GM19397 (cell line): ENCODE measurements at regions not wholly inside any gene's neighbourhood (a gene's known extent, or its start where the extent isn't known, plus 50 kb on each side); places are given as distances from the start of the nearest gene placed in this dataset.

Source experiments
- ATAC-seq: cut with Tn5 transposase; IDR thresholded peaks from one replicate; pipeline ENCODE4 v1.9.1; 2021; ENCODE audit warnings: mild to moderate bottlenecking, moderate library complexity; ENCODE audit not compliant: unreplicated experiment

DNA sequence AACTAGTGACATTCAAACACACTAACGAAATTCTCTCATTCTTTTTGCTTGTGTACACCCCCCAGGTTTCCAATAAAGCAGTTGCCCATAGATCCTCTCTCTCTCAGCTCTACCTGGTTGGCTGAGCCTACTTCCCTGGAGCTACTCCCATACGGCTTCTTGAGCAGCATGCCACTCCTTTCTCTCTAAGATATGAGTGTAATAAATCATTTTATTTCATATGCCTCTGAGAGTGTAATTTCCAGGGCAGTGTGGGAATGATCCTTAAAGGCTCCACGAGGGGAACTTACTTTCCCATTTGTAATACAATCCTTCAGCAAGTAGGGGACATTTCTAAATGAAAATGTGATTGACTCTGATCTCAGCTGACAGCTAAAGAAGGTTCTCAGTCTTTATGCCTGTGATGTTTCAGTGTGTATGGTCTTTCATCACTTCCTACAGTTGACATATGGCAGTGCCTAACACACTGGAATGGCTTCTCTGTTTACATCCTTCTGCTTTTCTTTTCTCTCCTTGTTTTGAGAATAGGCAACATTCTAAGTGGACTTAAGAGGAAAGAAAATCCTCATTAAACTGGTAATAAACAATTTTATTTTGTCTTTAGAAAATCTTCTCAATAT is 1194.3 kb upstream of the CDH8 start:
- no peak for ATAC-seq

DNA sequence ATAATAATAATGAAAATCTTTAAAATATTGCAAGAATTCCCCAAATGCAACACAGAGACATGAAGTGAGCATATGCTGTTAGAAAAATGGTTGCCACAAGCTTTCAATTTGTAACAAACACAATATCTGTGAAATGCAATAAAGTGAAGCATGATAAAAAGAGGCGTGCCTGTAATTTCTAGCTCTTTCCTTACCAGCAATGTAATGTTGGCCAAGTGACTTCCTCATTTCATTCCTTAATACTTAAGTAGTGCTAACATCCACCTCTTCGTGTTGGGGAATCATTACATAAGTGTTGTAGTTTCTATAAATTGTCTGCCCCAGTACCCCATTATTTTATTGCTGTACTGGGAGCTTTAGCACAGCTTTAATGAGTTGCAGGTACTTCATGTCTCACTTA is 1192.0 kb upstream of the CDH8 start:
- ATAC-seq = no peak

DNA sequence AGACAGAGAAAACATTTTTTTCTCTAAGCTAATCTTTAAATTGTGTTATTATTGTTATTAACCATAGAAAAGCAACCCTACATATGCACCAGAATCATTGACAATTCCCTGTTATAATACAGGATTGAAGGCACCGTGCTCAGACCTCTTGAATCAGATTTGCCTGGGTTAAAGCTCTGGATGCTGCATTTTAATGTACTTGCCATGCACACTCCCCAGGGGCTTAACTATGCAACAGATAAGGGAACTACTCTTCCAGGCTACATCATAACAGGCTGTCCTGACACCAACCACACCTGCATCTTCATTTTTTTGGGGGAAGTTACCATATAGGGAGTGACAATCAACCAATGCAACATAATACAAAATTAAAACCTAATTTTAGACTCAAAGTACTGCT is 1187.6 kb upstream of the CDH8 start:
- ATAC-seq = no peak

DNA sequence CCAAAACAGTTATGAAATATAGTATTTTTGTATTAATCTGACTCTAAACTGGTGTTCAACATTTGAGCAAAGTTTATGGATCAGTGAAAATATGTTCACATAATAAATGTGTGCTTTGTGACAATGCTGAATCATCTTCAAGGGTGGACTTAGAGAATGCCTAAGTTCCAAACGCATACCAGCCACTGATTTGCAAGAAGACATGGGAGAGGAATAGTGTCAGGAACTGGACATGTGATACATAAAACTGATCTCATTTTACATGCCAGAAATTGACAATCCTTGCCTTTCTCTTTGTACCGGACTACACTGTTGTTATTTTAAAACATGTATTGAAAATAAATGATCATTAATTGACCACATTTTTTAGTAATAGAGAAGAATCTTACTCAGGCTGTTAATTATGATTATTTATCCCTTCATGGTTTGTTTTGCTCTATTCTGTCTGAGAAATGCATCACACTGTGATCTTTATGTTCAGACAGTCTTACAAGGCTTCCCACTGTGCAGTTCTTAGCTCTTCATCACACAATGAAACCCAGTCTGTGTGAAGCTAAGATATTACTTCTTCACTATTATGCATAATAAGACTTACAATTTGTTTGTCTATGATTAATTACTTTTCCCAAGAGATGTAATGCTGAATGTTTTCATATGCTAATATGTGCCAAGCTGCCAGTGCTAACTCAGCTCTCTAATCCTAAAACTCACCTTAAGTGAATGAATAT is 1180.6 kb upstream of the CDH8 start:
- ATAC-seq = no peak

DNA sequence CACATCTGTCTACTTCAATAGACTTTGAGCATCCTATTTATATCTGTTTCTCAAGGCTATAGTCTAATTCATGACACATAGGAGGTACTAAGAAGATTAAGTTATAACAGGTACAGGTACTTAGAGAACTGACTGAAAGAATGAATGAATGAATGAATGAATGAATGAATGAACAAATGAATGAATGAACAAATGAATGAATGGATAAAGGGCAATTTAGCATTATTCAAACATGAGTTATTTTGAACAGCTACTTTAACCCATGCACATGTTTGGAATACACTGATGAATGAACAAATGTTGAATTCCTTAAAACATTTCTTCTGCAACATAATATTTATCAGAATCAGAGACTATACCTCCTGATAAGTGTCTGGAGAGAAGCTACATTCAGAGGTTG is 1165.6 kb upstream of the CDH8 start:
- no peak for ATAC-seq

DNA sequence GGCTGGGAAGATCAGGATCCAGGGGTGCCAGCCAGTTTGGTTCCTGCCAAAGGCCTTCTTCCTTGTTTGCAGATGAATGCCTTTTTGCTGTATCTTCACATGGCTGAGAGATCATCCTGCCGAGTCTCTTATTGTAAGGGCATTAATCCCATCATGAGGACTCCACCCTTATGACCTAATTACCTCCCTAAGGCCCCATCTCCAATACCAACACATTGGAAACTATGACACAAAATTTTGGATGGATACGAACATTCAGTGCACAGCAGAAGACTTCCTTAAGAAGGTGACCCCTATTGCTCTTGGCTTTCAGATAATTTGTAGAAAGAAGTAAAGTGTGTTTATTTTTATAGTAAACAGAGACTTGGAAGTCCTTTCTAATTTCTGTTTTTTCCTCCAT is 1164.7 kb upstream of the CDH8 start:
- no peak for ATAC-seq

DNA sequence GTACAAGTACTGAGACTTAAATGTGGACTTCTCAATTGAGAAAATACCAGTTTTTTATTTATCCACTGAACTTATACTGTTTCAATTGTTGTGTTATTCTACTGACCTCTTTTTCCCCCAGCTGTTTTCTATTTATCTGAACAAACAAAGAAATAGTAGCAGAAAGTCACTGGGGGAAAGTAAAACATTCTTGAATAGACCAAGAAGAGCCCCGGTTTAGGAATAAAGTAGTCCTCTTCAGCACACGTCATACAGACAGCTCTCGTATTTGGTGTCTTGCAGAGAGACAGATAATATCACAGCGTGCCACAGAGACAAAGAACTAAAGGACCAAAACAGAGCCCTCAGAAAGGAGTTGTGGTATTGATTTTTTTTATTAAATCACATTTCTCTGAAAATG is 1159.1 kb upstream of the CDH8 start:
- no peak for ATAC-seq

DNA sequence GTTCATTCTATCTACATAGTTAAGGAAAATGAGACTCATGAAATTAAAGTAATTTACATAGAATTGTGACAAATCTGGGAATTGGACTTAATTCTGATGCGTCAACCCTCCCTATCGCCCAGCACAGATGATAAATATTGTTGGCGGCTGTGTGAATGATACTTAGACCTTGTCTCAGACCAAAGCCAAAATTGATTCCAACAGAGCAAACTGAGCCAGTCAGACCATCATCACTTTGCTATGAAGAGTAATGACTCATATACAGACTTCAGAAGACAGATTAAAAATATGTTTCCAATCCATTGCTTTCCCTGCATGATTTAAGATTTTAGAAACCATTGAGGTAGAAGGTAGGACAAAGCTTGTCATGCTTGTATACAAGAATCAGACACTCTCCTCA is 1156.7 kb upstream of the CDH8 start:
- ATAC-seq = no peak

DNA sequence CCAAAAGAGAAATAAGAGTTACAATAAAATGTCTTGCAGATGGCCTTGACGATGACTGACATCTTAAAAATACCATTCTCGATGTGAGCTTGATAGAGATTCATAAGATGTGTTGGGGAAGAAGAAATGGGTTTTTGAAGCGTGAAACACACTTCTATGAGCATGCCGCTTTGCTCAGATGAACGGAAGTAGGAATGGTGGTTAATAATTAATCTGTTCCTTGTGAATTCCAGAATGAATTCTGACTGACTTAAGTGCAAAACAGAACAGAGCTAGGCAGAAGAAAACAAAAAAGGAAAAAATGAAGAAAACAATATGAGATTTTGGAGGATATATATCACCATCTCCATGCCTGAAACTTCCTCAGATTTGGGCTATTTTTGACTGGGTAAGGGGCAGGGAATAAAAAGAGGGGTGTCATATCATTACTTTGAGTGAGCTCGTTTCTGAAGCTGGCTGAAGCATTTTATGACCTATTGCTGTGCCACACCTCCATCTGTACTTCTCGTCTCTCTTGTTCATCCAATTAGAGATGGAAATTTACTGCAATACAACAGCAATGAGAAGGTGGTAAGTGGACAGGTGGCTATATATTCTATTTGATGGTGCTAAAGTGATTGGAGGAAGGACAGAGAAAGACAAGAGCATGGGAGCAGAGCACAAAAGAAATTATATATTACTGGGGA is 1152.0 kb upstream of the CDH8 start:
- no peak for ATAC-seq

DNA sequence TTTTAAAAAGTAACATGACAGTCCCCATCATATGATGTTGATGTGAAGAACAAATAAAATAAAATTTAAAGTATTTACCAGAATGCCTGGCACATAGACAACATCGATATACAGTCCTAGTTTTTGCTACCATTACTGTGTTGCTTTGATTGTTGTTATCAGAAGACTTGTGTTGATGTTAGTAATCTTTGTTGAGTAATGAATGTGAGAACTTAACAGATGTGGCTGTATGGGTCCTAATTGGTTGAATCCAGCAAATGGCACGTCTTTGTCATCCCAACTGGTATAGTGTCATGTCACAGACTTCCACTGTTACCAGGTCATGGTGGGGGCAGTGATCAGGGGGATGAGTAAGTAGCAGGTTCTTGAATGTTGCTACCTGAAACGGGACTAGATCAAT is 1151.4 kb upstream of the CDH8 start:
- no peak for ATAC-seq

DNA sequence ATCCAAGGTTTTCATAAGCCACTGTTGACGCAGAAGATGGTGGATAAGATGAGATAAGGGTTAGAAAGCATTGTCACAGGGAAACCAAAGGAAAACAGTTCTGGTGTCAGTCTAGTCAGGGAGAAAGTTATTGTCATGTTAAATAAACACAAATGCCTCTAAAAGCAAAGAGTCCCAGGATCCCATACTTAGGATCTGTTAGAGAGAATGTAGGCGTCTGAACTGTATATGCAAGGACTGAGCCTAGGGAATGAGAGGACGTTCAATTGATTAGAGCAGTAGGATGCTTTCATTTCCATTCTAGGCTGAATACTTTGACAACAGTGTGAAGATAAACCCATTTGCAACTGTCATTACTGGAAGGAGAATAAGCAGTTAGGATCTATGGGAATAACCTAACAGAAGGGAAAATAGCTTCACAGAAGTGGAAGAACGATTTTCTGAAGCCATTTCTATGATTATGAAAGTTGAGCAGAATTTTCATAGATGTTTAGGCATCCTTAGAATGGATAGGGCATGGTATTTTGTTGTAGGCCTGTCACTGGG is 1149.1 kb upstream of the CDH8 start:
- no peak for ATAC-seq

DNA sequence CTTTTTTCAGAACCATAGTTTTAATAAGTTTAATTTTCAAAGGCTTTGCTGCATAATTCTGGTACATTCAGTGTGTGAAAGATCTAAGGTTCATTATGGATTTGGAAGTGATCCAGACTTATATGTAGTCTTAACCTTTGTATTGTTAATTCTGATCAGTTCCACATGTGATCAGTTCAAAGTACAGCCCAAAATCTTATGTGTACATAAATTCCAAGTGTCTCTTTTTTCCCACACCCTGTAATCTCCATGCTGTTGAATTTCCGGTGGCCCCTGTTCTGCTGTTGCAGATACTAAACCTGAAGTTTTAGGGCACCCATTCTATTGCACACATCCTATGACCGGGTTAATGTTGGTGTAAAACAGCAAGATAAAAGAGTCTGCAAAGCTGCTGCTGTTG is 1147.5 kb upstream of the CDH8 start:
- ATAC-seq = no peak

DNA sequence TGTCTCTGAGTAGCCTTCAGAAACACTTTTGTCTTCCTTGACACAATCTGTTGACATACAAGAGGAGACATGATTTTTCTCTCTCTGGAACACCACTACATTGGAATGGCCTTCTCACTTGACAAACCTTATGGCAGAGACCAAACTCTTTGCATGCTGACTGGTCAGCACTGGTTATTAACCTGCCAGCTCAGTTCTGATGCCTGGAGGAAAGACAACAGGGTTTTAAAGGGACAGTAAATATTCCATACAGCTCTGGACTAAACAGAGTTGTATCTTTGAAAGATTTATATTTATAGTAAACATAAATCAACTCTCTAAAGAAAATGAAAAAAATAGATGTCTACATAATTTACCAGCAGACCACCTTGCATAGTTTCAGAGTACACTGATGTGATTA is 1139.1 kb upstream of the CDH8 start:
- no peak for ATAC-seq

DNA sequence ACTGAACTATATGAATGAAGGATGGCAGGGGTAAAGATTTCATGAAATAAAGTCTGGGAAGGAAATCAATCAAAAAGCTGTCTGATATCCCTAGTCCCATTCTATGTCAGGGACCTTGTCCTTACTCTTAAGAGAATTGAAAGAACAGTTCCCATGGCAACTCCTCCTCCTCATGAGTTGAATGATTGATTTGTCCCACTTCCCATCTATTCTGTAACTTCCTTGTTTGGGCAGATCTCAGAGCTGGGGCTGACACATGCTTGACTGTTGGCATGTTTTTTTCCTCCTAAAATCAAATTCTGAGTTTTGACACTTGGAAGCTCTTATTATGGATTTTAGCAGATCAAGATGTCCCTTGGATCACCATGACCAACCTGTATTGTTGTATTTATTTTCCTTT is 1138.6 kb upstream of the CDH8 start:
- ATAC-seq = no peak

DNA sequence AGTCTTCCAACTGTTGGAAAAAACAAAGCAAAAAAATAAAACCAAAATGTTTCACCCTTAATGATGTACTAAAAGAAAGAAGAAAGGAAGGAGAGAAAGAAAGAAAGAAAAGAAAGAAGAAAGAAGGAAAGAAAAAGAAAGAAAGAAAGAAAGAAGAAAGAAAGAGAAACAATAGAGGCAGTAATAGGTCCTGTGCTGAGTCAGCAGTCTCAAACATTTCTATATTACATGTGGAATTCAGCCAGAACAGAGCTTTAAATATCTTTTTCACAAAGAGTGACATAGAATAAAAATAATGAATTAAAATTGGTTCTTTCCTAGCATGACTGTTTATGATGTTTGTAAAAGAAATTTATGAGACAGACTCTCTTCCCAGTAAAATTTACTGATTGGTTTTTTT is 1135.3 kb upstream of the CDH8 start:
- no peak for ATAC-seq

DNA sequence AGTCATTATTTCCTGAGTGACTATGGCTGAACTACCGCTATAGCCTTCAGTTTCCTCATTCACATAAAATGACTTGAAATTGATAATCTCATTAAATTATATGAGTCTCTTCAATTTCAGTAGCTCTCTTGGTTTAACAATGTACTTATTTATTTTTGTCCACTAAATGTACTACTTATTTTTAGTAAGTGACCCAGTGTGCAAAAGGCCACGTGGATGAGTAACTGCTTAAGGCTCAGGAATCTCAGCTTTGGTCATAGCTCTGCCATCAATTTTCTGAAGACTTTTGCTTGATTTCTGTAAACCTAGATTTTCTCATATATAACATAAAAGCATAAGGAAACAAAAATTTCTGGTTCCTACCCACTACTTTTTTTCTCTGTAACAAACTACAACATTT is 1132.9 kb upstream of the CDH8 start:
- ATAC-seq = no peak

DNA sequence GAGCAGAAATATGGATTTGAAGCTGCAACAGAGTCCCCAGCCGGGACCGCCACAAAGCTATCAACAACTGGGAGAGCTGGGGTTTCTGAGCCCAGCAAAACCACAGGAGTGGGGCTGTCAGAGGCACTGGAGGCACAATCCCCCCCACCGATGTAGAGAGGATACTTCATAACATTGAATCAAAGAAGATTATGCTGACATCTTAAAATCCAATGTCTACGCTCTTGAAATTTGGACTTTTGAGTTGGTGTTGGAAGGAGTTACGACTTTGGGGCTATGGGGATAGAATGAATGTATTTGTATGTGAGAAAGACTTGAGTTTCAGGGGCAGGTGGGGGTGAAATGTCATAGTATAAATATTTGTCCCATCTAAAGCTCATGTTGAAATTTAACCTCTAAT is 1121.6 kb upstream of the CDH8 start:
- ATAC-seq = no peak

DNA sequence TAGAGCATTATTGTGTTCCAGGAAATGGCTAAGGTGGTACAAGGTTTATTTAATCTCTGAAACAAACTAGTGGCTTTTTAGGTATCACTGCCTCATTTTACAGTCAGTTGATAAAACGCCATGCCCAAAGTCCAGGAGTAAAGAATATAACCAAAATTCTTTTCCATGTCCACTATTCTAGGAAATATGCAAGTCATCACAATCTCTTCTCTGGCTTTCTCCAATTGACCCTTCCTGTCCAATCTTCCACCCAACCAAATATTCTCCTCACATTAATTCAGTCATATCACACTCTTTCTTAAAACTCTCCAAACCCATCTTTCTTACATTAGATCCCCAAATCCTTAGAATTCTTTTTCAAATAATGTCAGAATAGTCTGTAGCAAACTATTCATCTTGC is 1110.0 kb upstream of the CDH8 start:
- ATAC-seq = no peak

DNA sequence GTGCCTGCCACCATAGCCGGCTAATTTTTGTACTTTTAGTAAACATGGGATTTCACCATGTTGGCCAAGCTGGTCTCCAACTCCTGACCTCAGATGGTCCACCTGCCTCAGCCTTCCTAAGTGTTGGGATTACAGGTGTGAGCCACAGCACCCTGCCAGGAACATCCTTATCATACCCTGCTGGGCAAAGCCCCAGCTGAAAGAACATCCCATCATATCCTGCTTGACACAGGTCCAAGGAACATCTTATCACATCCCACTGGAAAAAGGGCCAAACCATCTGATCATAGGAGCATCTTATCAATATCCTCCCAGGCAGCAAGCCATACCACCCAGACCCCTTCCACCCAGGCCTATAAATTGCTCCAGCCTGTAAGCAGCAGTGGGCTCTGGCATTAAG is 1109.2 kb upstream of the CDH8 start:
- ATAC-seq = no peak

DNA sequence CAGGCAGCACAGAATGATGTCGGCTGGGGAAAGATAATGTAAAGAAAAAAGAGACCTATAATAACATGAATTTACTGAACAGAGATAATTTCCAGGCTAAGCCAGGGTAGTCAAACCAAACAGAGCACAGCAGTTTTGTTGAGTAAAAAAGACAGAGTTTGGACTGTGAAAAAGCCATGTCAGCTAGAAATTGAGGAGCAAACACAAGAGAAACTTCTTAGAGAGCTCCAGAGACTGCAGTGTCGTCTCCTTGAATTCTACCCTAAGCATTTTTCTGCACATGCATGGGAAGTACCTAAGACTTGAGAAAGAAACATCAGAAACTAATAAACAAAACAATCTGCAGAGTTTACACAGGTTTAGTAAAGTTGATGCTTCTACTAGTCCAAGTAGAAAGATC is 1098.8 kb upstream of the CDH8 start:
- ATAC-seq = no peak

DNA sequence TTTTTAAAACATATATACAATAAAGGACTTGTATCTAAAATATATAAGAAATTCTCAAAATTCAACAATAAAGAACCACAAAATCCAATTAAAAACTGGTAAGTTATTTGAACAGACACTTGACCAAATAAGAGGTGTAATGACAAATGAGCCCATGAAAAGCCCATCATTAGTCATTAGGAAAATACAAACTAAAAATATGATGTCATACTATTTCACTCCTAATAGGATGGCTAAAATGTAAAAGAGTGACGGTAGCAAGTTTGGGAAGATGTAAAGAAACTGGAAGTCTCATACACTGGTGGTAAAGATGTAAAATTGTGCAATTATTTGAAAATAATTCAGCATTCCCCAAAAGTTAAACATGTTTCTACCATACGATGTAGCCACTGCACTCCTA is 1095.3 kb upstream of the CDH8 start:
- no peak for ATAC-seq

DNA sequence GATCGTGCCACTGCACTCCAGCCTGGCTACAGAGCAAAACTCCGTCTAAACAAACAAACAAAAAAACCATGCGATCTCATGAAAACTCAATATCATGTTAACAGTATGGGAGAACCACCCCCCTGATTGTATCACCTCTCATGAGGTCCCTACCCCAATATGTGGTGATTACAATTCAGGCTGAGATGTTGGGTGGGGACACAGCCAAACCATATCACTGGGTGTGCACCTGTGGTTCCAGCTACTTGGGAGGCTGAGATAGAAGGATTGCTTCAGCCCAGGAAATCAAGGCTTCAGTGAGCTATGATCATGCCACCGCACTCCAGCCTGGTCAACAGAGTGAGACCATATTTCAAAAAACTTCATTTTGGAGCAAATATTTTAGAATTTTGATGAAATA is 1094.7 kb upstream of the CDH8 start:
- no peak for ATAC-seq
